GM12878 (cell line): ENCODE measurements at regions not wholly inside any gene's neighbourhood (a gene's known extent, or its start where the extent isn't known, plus 50 kb on each side); places are given as distances from the start of the nearest gene placed in this dataset.

Source experiments
- ATAC-seq: fragments of 200-7000 bp; cut with Tn5 transposase; 3 replicates; pipeline ENCODE4 v1.9.1; 2020; ENCODE audit warnings: mild to moderate bottlenecking, moderate library complexity
- BruUV-seq: library from RNA; stranded (reverse); fragments of 400-500 nt; replicated peaks from 2 replicates; lab custom pipeline; 2021; lab: Mats Ljungman, UMichigan
- CTCF ChIA-PET: fragments of 300-600 bp; sonication (Branson Sonifier 250); formaldehyde crosslinking; extraction: SDS; loops from one replicate; lab custom pipeline; 2021; ENCODE audit warnings: inconsistent platforms; lab: Yijun Ruan, JAX
- POLR2A ChIA-PET: fragments of 350-600 bp; formaldehyde crosslinking; extraction: SDS; loops from one replicate; lab custom pipeline; 2021; ENCODE audit warnings: inconsistent platforms; lab: Charles Lee
- RAD21 ChIA-PET: fragments of 300-600 bp; sonication (Branson Sonifier 250); formaldehyde crosslinking; loops from one replicate; lab custom pipeline; 2023; ENCODE audit warnings: antibody characterized with exemption; ENCODE audit not compliant: unreplicated experiment; lab: Charles Lee
- SMC1A ChIA-PET: fragments of 300-600 bp; sonication (Branson Sonifier 250); formaldehyde crosslinking; loops from one replicate; lab custom pipeline; 2023; ENCODE audit not compliant: unreplicated experiment, uncharacterized antibody; lab: Charles Lee
- DNase-seq: peaks from one replicate; pipeline ENCODE4 v3.0.0-alpha.2; 2011; ENCODE audit warnings: low read depth, low spot score
- FAIRE-seq: peaks from 3 replicates; lab custom pipeline; 2011; peaks lifted over from hg19 to GRCh38; lab: Jason Lieb, UNC
- H2AFZ ChIP-seq: 2 replicates; pipeline ENCODE4 v1.6.0; 2011; ENCODE audit warnings: low read depth, low read length, control low read depth; ENCODE audit not compliant: control insufficient read depth
- H3K27ac ChIP-seq: 2 replicates; pipeline ENCODE4 v1.5.1; 2011; ENCODE audit warnings: control low read depth; ENCODE audit not compliant: control insufficient read depth, insufficient read depth
- H3K27me3 ChIP-seq, 2 experiments: replicated peaks in 1 of 2; 2 replicates each; pipeline versions ENCODE4 v1.6.0 to v1.6.1; 2011; ENCODE audit warnings: low read length in 1 of 2; ENCODE audit not compliant: control insufficient read depth in 2 of 2, insufficient read depth in 2 of 2
- H3K36me3 ChIP-seq, 2 experiments: 2 replicates each; pipeline ENCODE4 v1.5.1; 2011; ENCODE audit warnings: low read length in 1 of 2; ENCODE audit not compliant: control insufficient read depth in 2 of 2, insufficient read depth in 2 of 2
- H3K4me1 ChIP-seq: 2 replicates; pipeline ENCODE4 v1.6.1; 2011; ENCODE audit warnings: mild to moderate bottlenecking, low read length, moderate library complexity, mixed read lengths; ENCODE audit not compliant: control insufficient read depth, insufficient read depth
- H3K4me2 ChIP-seq: 2 replicates; pipeline ENCODE4 v1.6.0; 2011; ENCODE audit warnings: control low read depth; ENCODE audit not compliant: control insufficient read depth, insufficient read depth
- H3K4me3 ChIP-seq: fragments of 200-600 bp; sonication (generic); 2 replicates; pipeline ENCODE4 v1.5.1; 2016
- H3K79me2 ChIP-seq: 2 replicates; pipeline ENCODE4 v1.6.0; 2011; ENCODE audit warnings: low read length; ENCODE audit not compliant: control insufficient read depth, insufficient read depth
- H3K9ac ChIP-seq: 2 replicates; pipeline ENCODE4 v1.8.0; 2011; ENCODE audit warnings: low read length, control low read depth, mixed read lengths; ENCODE audit not compliant: control insufficient read depth, insufficient read depth
- H3K9me3 ChIP-seq: replicated peaks from 3 replicates; pipeline ENCODE4 v1.5.1; 2011; ENCODE audit warnings: mild to moderate bottlenecking, low read length; ENCODE audit not compliant: control insufficient read depth, insufficient read depth
- H4K20me1 ChIP-seq: 2 replicates; pipeline ENCODE4 v1.6.0; 2011; ENCODE audit not compliant: control insufficient read depth, insufficient read depth
- CBX3 ChIP-seq: fragments of 200-600 bp; sonication (generic); IDR thresholded peaks from 2 replicates; pipeline ENCODE4 v1.6.1; 2016; ENCODE audit warnings: low read depth, borderline replicate concordance
- JUNB ChIP-seq: IDR thresholded peaks from 2 replicates; pipeline ENCODE4 v1.6.1; 2016; ENCODE audit warnings: antibody characterized with exemption, mild to moderate bottlenecking
- JUND ChIP-seq: IDR thresholded peaks from 2 replicates; pipeline ENCODE4 v1.6.1; 2012; ENCODE audit warnings: low read depth, mild to moderate bottlenecking, low read length, improper control_type of control experiment, moderate library complexity
- MAX ChIP-seq: IDR thresholded peaks from 2 replicates; pipeline ENCODE4 v1.6.1; 2012; ENCODE audit warnings: low read depth, low read length, improper control_type of control experiment
- MLLT1 ChIP-seq: fragments of 450-650 bp; IDR thresholded peaks from 2 replicates; pipeline ENCODE4 v1.6.1; 2016; ENCODE audit warnings: mild to moderate bottlenecking
- NFIC ChIP-seq: IDR thresholded peaks from 2 replicates; pipeline ENCODE4 v1.6.1; 2012; ENCODE audit warnings: low read depth, mild to moderate bottlenecking, inconsistent platforms, low read length, moderate library complexity
- NFXL1 ChIP-seq: fragments of 450-650 bp; IDR thresholded peaks from 2 replicates; pipeline ENCODE4 v1.6.1; 2017; ENCODE audit warnings: antibody characterized with exemption, mild to moderate bottlenecking, borderline replicate concordance
- NR2C1 ChIP-seq: fragments of 450-650 bp; IDR thresholded peaks from 2 replicates; pipeline ENCODE4 v1.6.1; 2017; ENCODE audit warnings: antibody characterized with exemption, mild to moderate bottlenecking, moderate library complexity
- PAX8 ChIP-seq: fragments of 450-650 bp; IDR thresholded peaks from 2 replicates; pipeline ENCODE4 v1.6.1; 2017; ENCODE audit warnings: mild to moderate bottlenecking, moderate library complexity
- RAD21 ChIP-seq: IDR thresholded peaks from 2 replicates; pipeline ENCODE4 v1.6.1; 2011; ENCODE audit warnings: mild to moderate bottlenecking, low read depth, low read length, moderate library complexity; ENCODE audit not compliant: insufficient read depth
- RFX5 ChIP-seq: IDR thresholded peaks from 2 replicates; pipeline ENCODE4 v1.6.1; 2011; ENCODE audit warnings: low read depth, low read length, improper control_type of control experiment
- SMAD1 ChIP-seq: fragments of 450-650 bp; IDR thresholded peaks from 2 replicates; pipeline ENCODE4 v1.6.1; 2018; ENCODE audit warnings: mild to moderate bottlenecking, low read depth; ENCODE audit not compliant: partially characterized antibody
- SRF ChIP-seq, 2 experiments: IDR thresholded peaks; 2 replicates each; pipeline ENCODE4 v1.6.1; 2011; ENCODE audit warnings: low read depth in 2 of 2, low read length in 2 of 2, mild to moderate bottlenecking in 1 of 2, moderate library complexity in 1 of 2
- ZBED1 ChIP-seq: IDR thresholded peaks from 2 replicates; pipeline ENCODE4 v1.6.1; 2016; ENCODE audit warnings: borderline replicate concordance
- ZNF24 ChIP-seq: fragments of 450-650 bp; IDR thresholded peaks from 2 replicates; pipeline ENCODE4 v1.6.1; 2017; ENCODE audit warnings: antibody characterized with exemption, mild to moderate bottlenecking
- ZNF687 ChIP-seq: fragments of 450-650 bp; IDR thresholded peaks from 2 replicates; pipeline ENCODE4 v1.6.1; 2017; ENCODE audit warnings: mild to moderate bottlenecking, moderate library complexity
- WGBS: methylation state at CpG from one replicate; pipeline ENCODE4 v1.1.6; 2016; ENCODE audit warnings: low lambda C conversion rate; ENCODE audit not compliant: insufficient replicate concordance, insufficient coverage; ENCODE audit errors: missing lambda C conversion rate; 5-methylcytosine and 5-hydroxymethylcytosine counted together
- in situ Hi-C: fragments of 300-500 bp; cut with MboI; formaldehyde crosslinking; loops from 9 replicates; pipeline ENCODE4 v1.14.3; 2018; ENCODE audit warnings: mixed read lengths
- intact Hi-C: fragments of 100-400 bp; cut with micrococcal nuclease; formaldehyde crosslinking; loops from one replicate; pipeline ENCODE4 v1.14.2; 2022; ENCODE audit not compliant: unreplicated experiment
- TF ChIP-seq, protein P1 (sequence below): fragments of 450-650 bp; IDR thresholded peaks from 2 replicates; pipeline ENCODE4 v1.6.1; 2018; ENCODE audit warnings: borderline replicate concordance, mild to moderate bottlenecking; ENCODE audit not compliant: partially characterized antibody

DNA sequence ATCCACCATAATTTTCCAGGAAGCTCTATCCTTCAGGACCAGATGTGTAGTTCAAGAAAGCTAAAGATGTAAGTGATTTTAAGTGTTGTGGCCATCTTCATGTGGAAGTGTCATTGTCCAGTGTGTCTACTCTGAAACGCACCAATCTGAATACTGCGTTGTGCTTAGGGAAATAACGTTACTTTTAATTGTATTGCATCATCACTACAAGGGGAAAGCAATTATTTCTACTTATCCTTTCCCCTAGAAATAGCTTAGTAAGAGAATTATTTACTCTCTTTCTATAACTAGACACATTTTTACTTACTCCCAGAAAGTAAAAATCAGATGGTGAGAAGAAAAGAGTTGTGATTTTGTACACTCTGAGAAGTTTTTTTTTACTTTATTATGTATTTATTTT lies 102.4 kb upstream of the DLGAP1 start (continued):
- TF ChIP-seq ZNF687: no peak

DNA sequence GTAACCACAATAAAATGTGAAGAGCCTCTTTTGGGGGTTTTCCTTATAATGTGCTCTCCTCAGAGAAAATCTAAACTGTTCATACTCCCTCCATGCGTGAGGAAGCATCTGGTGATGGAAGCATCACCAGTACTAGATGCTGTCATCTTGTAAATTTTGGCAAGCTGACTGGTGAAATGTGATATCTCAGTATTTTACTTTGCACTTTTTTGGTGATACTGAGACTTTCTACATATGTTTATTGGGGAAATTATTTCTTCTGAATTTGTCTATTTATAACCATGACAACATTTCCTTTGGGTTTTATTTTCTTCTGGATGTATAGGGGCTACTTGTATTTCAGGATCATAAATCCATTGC lies 95.9 kb upstream of the DLGAP1 start:
- RAD21 ChIA-PET: interaction anchor here (1.5 kb wide), 1 partner anchor 89 kb away, joined by 5 read pairs; no protein-coding TSS in a partner anchor
- FAIRE-seq: no peak
- POLR2A ChIA-PET: no interaction called here

More for the DNA sequence above, 95.9 kb upstream of the DLGAP1 start:
- H3K36me3 ChIP-seq: no peaks in the 10 kb centered on the region
- no peaks in the 10 kb centered on the region for H3K9me3 ChIP-seq
- intact Hi-C loops (loop anchor here (5.0 kb wide), 1 partner anchor 506 kb away; no protein-coding TSS in a partner anchor), in situ Hi-C loops (no loop called here)
- H3K27ac ChIP-seq: no peak overlapping the region
- TF ChIP-seq NFXL1 (no peak), RFX5 (no peak), SMAD1 (no peak), NR2C1 (no peak), ZBED1 (no peak), JUNB (no peak), JUND (no peak), SRF (IDR thresholded peaks at IDR 0.05; ENCODE audit: low read depth in 2 of 2, low read length in 2 of 2) (no peak), PAX8 (no peak), NFIC (no peak), RAD21 (no peak), CBX3 (no peak), MLLT1 (no peak), ZNF24 (no peak), MAX (no peak)
- TF ChIP-seq, protein P1, sequence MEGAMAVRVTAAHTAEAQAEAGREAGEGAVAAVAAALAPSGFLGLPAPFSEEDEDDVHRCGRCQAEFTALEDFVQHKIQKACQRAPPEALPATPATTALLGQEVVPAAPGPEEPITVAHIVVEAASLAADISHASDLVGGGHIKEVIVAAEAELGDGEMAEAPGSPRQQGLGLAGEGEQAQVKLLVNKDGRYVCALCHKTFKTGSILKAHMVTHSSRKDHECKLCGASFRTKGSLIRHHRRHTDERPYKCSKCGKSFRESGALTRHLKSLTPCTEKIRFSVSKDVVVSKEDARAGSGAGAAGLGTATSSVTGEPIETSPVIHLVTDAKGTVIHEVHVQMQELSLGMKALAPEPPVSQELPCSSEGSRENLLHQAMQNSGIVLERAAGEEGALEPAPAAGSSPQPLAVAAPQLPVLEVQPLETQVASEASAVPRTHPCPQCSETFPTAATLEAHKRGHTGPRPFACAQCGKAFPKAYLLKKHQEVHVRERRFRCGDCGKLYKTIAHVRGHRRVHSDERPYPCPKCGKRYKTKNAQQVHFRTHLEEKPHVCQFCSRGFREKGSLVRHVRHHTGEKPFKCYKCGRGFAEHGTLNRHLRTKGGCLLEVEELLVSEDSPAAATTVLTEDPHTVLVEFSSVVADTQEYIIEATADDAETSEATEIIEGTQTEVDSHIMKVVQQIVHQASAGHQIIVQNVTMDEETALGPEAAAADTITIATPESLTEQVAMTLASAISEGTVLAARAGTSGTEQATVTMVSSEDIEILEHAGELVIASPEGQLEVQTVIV: no peak
- H2AFZ ChIP-seq: no peak overlapping the region
- no peaks in the 10 kb centered on the region for H3K4me1 ChIP-seq
- no peaks in the 10 kb centered on the region for H3K79me2 ChIP-seq
- 0% methylated on average over 1 of the region's 1 CpG for WGBS
- H3K4me2 ChIP-seq: no peak overlapping the region
- ChIA-PET CTCF (no interaction called here), SMC1A (interaction anchor here (0.7 kb wide), 1 partner anchor 195 kb away, joined by 3 read pairs; no protein-coding TSS in a partner anchor)
- H4K20me1 ChIP-seq: no peaks in the 10 kb centered on the region
- no peaks in the 10 kb centered on the region for H3K27me3 ChIP-seq
- DNase-seq (no peak), ATAC-seq (no peak; the same call in 2 of the 3 replicates)
- H3K4me3 ChIP-seq: no peak overlapping the region
- no TSS peak for BruUV-seq
- no peak overlapping the region for H3K9ac ChIP-seq
